ENCODE measurements at regions not wholly inside any gene's neighbourhood (a gene's known extent, or its start where the extent isn't known, plus 50 kb on each side); places are given as distances from the start of the nearest gene placed in this dataset.
A peak's percentile ranks its signal among the peaks of the same experiment; 100 is the strongest.
"Not testable (repeated sequence)": the region's sequence is repeated elsewhere in the genome, so short reads cannot be mapped to it uniquely, and the experiment has no call there.

DNA sequence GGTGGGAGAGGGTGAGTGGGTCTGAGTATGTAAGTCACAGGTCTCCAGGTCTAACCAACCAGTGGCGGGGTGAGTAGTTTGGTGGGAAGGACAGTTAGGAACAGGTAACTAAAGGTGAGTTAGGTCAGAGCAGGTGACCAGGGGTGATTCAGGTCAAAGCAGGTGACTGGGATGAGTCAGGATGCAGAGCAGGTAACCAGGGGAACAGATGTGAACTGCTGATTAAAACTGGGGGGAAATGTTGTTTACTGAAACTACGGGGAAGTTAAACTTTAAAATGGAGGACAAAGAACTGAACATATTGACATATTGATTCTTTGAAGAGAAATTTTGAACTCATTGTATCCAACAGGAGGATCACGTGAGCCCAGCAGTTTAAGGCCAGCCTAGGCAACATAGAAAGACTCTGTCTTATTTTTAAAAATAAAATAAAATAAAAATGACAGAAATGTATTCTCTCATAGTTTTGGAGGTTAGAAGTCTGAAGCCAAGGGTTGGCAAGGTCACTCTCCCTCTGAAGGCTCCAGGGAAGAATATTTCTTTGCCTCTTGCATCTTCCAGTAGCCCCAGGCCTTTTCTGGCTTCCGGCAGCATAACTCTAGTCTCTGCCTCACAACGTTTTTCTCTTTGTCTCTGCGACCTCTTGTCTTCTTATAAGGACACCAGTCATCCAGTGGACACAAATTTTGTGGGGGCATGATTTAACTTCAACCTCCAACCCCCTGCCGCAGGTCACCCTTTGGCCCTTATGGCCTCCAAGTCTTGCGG lies 64.3 kb upstream of the TINAGL1 start:
- DNase-seq, result no peak

DNA sequence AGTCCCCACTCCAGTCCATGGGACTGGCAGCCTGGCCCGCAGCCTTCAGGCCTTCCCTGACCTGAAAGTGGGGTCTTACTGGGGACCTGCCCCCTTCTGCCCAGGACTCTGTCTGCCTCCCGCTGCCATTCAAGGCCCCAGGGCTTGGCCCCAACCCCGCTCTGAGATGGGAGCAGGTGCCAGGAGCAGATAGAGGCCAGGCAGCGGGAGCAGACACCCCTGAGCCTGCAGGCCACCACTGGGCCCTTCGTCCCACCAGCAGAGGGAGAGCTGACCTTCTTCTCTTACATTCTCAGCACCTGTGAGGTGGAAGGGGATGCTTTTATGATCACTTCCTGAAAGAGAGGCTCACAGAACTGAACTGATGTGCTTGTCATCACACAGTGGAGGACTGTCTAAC lies 62.2 kb upstream of the TINAGL1 start:
- DNase-seq, result no peak

DNA sequence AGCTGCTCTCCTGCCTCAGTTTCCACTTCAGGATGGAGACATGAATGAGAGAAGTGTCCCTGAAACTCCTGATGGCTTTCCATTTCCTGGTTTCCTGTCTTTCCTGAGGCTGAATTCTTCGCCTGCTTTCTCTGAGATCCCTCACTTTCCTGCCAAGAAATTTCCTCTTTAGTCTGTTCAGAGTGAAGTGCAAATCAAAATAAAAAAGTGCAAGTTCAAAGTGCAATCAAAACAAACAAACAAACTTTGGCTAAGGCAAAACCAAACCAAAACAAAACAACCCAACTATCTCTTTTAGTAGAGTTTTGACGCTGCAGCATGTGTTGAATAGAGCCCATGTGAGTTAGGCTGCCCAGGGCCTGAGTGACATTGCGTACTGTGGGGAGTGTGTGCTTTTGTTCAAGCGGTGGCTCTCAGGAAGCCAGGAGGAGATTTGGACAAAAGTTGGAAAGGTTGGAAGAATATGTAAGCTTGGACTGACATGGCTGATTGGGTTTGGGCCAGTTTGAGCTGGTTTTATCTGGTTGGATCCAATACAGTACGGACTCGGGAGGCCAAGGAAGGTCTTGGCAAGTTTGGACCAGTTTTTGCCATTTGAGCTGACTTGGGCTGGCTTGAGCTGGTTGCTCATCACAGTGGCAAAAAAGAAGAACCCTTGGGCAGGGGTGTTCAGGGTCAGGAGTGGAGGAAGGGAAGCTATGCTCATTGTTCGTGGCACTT lies 61.1 kb upstream of the TINAGL1 start:
- DNase-seq, result no peak

GRCh38 chr1:31515936-31516335 lies 60.4 kb upstream of the TINAGL1 start:
- no peak for DNase-seq

DNA sequence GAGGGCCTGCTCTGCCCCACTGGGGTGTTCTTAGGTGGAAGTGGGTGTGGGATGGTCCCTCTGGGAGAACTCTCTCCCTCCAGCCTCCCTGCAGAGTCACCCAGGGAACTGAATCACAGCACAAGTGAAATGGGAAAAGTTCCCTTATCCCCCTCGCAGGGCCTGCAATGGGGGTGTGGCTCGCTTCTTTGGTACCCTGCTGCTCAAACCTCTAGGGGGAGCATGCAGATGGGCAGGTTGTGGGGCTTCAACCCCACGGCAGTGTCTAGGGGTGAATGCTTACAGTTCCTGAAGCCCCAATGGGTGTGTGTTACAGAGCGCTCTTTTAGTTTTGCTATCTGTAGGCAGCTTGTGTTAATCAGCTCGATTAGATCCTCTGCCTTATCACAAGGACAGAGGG lies 59.0 kb upstream of the TINAGL1 start:
- no peak for DNase-seq

DNA sequence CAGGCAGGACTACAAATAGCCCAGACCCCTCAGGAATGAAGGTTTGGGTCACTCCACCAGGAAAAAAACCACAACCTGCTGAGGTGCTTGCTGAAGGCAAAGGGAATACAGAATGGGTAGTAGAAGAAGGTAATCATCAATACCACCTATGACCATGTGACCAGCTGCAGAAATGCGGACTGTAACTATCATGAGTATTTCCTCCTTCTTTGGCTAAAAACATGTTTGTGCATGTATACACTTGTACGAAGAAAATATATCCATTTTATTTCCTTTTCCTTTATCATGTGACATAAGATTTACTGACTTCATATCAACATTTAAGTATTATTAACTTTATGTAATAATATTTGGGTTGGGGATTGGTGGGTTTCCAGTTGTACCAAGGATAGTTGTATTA lies 58.3 kb upstream of the TINAGL1 start:
- DNase-seq, result not testable (repeated sequence)

DNA sequence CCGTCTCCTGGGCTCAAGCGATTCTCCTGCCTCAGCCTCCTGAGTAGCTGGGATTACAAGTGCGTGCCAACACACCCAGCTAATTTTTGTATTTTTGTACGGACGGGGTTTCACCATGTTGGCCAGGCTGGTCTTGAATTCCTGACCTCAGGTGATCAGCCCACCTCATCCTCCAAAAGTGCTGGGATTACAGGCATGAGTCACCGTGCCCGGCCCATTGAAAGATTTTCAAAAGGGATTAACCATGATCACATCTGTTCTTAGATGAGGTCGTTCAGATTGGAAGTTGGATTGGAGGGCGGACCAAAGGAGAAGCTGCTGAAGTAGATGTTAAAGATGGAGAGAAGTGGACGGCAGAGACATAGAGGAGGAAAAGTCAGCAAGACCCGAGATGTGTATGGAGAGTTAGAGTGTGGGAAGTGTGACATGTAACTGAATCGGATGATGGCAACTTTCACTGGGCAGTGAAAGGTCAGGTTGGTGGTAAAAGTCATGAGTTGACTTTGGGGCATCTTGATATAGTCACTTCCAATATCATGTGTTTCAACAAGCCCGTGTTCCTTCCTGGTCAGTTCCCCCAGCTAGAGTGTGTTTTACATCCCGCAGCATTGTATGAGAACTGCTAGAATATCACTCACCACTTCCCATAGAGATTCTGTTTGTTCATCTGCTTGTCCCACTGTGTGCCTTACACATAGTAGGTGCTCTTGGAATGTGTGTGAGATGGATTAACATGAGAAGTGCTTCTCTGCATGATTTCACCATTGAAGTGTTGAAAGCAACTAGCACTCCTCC lies 54.4 kb upstream of the TINAGL1 start:
- no peak for DNase-seq

DNA sequence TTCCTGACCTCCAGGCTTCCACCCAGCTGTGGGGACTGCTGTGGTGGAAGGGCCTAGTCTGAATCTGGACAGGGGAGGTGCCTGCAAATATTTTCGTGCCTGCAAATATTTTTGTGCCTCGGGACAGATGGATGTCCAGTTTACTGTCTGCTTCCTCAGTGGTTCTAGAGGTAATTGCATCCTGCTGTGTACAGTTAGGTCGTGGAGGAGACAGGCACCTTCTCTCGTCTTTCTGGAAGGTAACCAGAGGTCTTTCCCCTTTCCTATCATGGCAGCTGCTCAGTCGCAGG lies 53.8 kb upstream of the TINAGL1 start:
- DNase-seq, result no peak

DNA sequence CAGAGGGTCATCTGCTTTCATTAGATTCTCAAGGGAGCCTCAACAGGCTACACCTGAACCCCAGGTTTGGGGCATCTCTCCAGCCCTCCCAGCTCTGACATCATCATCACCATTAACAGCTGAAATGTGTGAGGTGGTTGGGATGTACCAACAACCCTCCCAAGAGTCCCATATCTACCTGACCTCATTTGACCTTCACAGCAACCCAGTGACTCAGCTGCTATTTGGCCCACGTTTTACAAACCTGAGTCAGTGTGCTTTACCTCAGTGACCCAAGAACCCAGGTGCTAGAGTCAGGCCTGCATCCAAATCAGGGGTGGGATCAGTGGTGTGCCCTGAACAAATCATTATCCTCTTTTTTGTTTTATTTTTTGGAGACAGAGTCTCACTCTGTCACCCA lies 53.3 kb upstream of the TINAGL1 start:
- peak; percentile 29 for DNase-seq

- peak; percentile 35 for DNase-seq
Observed at GRCh38 chr1:31523769-31524168, 52.5 kb upstream of the TINAGL1 start.

DNA sequence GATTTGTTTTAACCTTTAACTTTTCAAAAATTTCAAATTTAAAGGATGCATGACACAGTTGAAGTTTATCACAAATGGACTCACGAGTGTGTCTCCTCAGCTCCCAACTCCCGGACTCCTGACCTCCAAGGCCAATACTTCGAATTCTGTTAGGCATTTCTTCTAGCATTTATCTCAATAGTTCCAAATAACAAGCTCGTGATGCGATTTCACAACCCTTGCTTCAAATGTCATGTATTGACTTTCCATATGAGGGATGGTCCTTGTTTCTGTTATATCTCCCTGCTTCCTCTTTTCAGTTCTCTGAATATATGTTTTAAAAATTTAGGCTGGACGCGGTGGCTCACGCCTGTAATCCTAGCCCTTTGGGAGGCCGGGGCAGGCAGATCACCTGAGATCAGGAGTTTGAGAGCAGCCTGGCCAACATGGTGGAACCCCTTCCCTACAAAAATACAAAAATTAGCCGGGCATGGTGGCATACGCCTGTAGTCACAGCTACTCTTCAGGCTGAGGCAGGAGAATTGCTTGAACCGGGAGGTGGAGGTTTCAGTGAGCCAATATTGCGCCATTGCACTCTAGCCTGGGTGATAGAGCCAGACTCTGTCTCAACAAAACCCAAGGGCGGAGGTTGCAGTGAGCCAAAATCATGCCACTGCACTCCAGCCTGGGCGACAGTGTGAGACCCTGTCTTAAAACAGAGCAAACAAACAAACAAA lies 52.0 kb upstream of the TINAGL1 start:
- DNase-seq, result no peak
